Suprapubic skin (tissue), 4 donors: ENCODE measurements at regions not wholly inside any gene's neighbourhood (a gene's known extent, or its start where the extent isn't known, plus 50 kb on each side); places are given as distances from the start of the nearest gene placed in this dataset.

Experiments
- CTCF ChIP-seq, 2 donors: fragments of 200-600 bp in 1 of 2; fragments of 450-650 bp in 1 of 2; sonication (generic) in 1 of 2; IDR thresholded peaks; one replicate each; pipeline ENCODE4 v1.5.1; 2016 to 2019; ENCODE audit warnings: antibody characterized with exemption in 2 of 2, mild to moderate bottlenecking in 1 of 2, moderate library complexity in 1 of 2
- POLR2A ChIP-seq, 2 donors: fragments of 450-650 bp; IDR thresholded peaks; one replicate each; pipeline ENCODE4 v1.6.1; 2017; ENCODE audit warnings: antibody characterized with exemption in 2 of 2, mild to moderate bottlenecking in 2 of 2, moderate library complexity in 2 of 2
- POLR2AphosphoS5 ChIP-seq, 3 donors: sonication (generic); formaldehyde crosslinking; IDR thresholded peaks; one replicate each; pipeline ENCODE4 v1.6.1; 2017; ENCODE audit warnings: antibody characterized with exemption in 3 of 3

GRCh38 chr15:39499681-39500080 lies 81.2 kb upstream of the THBS1 start:
- TF ChIP-seq CTCF (IDR thresholded peaks at IDR 0.05) (no peak), POLR2A (IDR thresholded peaks at IDR 0.05) (no peak), POLR2AphosphoS5 (IDR thresholded peaks at IDR 0.05) (no peak)
